ENCODE measurements at regions not wholly inside any gene's neighbourhood (a gene's known extent, or its start where the extent isn't known, plus 50 kb on each side); places are given as distances from the start of the nearest gene placed in this dataset.

GRCh38 chr1:221608835-221609320 is 133.0 kb downstream of the DUSP10 start:
- H3K27ac ChIP-seq (ENCODE audit: low read depth in 1 of 2, low read length in 1 of 2): no peak overlapping the region
- H3K36me3 ChIP-seq (ENCODE audit: control insufficient read depth in 2 of 2, insufficient read depth in 2 of 2, low read length in 1 of 2): no peaks in the 10 kb centered on the region
- H3K9me3 ChIP-seq (ENCODE audit: control insufficient read depth in 2 of 2, insufficient read depth in 1 of 2, low read length in 1 of 2): no peaks in the 10 kb centered on the region
- no peak overlapping the region for H3K4me3 ChIP-seq (ENCODE audit: low read length in 2 of 2)
- no peaks in the 10 kb centered on the region for H3K4me1 ChIP-seq (ENCODE audit: control insufficient read depth in 2 of 2, insufficient read depth in 2 of 2, low read length in 2 of 2)
- DNase-seq (ENCODE audit: low read depth in 6 of 9, low spot score in 9 of 9): no peak
- H3K27me3 ChIP-seq (ENCODE audit: control insufficient read depth in 2 of 2, insufficient read depth in 1 of 2, low read length in 1 of 2): no peaks in the 10 kb centered on the region

GRCh38 chr1:221611656-221612046 is 130.2 kb downstream of the DUSP10 start:
- Histone ChIP-seq H3K4me1 (ENCODE audit: control insufficient read depth in 2 of 2, insufficient read depth in 2 of 2, low read length in 2 of 2) (no peaks in the 10 kb centered on the region), H3K27ac (ENCODE audit: low read depth in 1 of 2, low read length in 1 of 2) (no peak overlapping the region), H3K9me3 (ENCODE audit: control insufficient read depth in 2 of 2, insufficient read depth in 1 of 2, low read length in 1 of 2) (no peaks in the 10 kb centered on the region), H3K36me3 (ENCODE audit: control insufficient read depth in 2 of 2, insufficient read depth in 2 of 2, low read length in 1 of 2) (no peaks in the 10 kb centered on the region), H3K4me3 (ENCODE audit: low read length in 2 of 2) (no peak overlapping the region), H3K27me3 (ENCODE audit: control insufficient read depth in 2 of 2, insufficient read depth in 1 of 2, low read length in 1 of 2) (no peaks in the 10 kb centered on the region)
- WGBS: 95% methylated on average over 2 of the region's 2 CpGs
- DNase-seq (ENCODE audit: low read depth in 6 of 9, low spot score in 9 of 9): no peak

- H3K27me3 ChIP-seq (ENCODE audit: control insufficient read depth in 2 of 2, insufficient read depth in 1 of 2, low read length in 1 of 2): no peaks in the 10 kb centered on the region
- H3K36me3 ChIP-seq (ENCODE audit: control insufficient read depth in 2 of 2, insufficient read depth in 2 of 2, low read length in 1 of 2): no peaks in the 10 kb centered on the region
- DNase-seq (ENCODE audit: low read depth in 6 of 9, low spot score in 9 of 9): no peak
- no peaks in the 10 kb centered on the region for H3K9me3 ChIP-seq (ENCODE audit: control insufficient read depth in 2 of 2, insufficient read depth in 1 of 2, low read length in 1 of 2)
- no peak overlapping the region for H3K4me3 ChIP-seq (ENCODE audit: low read length in 2 of 2)
- no peak overlapping the region for H3K27ac ChIP-seq (ENCODE audit: low read depth in 1 of 2, low read length in 1 of 2)
- 78% methylated on average over 5 of the region's 5 CpGs for WGBS
- no peaks in the 10 kb centered on the region for H3K4me1 ChIP-seq (ENCODE audit: control insufficient read depth in 2 of 2, insufficient read depth in 2 of 2, low read length in 2 of 2)
Measured at GRCh38 chr1:221612047-221612777, 129.7 kb downstream of the DUSP10 start.

DNA sequence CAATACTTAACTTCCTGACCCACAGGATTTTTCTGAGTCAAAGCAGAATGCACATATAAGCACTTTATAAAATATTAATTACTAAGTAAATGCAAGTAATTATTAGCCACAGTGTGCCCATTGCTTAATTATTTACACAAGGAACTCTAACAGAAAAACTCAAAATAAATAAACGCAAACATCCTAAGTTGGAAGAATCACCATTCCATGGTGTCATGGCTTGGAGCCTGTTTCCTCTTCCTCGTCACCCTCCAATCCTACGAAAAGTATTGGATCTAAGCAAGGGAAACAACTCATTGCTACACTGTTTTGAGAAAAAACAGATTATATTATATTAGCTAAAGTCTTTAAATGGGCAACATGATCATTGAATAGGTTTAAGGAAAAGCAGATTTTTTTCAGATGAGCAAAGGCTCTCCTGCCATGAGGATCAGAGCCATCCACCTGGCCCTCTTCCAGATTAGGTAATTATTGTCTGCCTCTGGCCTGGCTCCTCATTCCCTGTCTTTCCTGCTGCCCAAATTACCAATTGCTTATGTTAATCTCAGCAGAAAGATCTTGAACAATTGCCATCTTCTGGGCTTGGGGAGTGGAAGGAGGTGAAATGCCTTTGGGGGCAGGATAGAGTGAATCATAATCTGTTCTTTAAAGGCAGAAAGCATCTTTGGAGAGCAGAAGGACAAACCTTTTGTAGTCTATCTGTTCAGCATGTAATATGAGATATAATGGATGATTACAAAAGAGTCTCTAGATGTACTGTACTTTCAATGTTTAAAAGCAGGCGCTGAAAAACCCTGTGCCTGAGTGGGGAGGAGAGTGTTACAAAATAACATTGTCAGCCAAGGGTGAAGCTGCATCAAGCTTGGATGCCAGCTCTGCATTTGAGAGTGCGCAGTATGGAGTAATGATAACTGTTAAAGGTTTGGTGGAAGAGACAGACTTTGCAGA is 121.2 kb downstream of the DUSP10 start:
- no peaks in the 10 kb centered on the region for H3K27me3 ChIP-seq (ENCODE audit: control insufficient read depth in 2 of 2, insufficient read depth in 1 of 2, low read length in 1 of 2)
- H3K4me1 ChIP-seq (ENCODE audit: control insufficient read depth in 2 of 2, insufficient read depth in 2 of 2, low read length in 2 of 2): no peaks in the 10 kb centered on the region
- DNase-seq (ENCODE audit: low read depth in 6 of 9, low spot score in 9 of 9): no peak
- 97% methylated on average over 5 of the region's 5 CpGs for WGBS
- H3K36me3 ChIP-seq (ENCODE audit: control insufficient read depth in 2 of 2, insufficient read depth in 2 of 2, low read length in 1 of 2): no peaks in the 10 kb centered on the region
- H3K27ac ChIP-seq (ENCODE audit: low read depth in 1 of 2, low read length in 1 of 2): no peak overlapping the region
- no peaks in the 10 kb centered on the region for H3K9me3 ChIP-seq (ENCODE audit: control insufficient read depth in 2 of 2, insufficient read depth in 1 of 2, low read length in 1 of 2)
- no peak overlapping the region for H3K4me3 ChIP-seq (ENCODE audit: low read length in 2 of 2)

DNA sequence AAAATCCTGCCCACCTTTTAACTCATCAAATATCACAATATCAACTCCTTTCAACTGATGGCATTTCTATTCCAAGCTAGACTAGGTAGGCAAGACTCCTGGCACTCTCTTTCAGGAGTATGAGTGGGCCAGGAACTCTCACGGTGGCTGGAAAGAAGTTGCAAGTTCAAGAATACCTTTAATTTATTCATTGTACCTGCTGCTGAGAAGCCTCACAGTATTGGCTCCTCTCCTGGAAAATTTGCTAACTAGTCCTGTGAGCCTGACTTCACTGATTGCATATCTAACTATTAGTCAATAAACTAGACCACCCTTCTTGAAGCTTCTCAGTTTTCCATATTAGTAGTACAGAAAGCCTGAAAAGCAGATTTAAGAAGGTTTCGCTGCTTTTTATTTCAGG is 120.2 kb downstream of the DUSP10 start:
- Histone ChIP-seq H3K4me1 (ENCODE audit: control insufficient read depth in 2 of 2, insufficient read depth in 2 of 2, low read length in 2 of 2) (no peaks in the 10 kb centered on the region), H3K27me3 (ENCODE audit: control insufficient read depth in 2 of 2, insufficient read depth in 1 of 2, low read length in 1 of 2) (no peaks in the 10 kb centered on the region), H3K36me3 (ENCODE audit: control insufficient read depth in 2 of 2, insufficient read depth in 2 of 2, low read length in 1 of 2) (no peaks in the 10 kb centered on the region), H3K27ac (ENCODE audit: low read depth in 1 of 2, low read length in 1 of 2) (no peak overlapping the region), H3K4me3 (ENCODE audit: low read length in 2 of 2) (no peak overlapping the region), H3K9me3 (ENCODE audit: control insufficient read depth in 2 of 2, insufficient read depth in 1 of 2, low read length in 1 of 2) (no peaks in the 10 kb centered on the region)
- WGBS: 96% methylated on average over 2 of the region's 2 CpGs
- no peak for DNase-seq (ENCODE audit: low read depth in 6 of 9, low spot score in 9 of 9)

GRCh38 chr1:221622389-221622788 is 119.5 kb downstream of the DUSP10 start:
- Histone ChIP-seq H3K4me3 (ENCODE audit: low read length in 2 of 2) (no peak overlapping the region), H3K9me3 (ENCODE audit: control insufficient read depth in 2 of 2, insufficient read depth in 1 of 2, low read length in 1 of 2) (no peaks in the 10 kb centered on the region), H3K27me3 (ENCODE audit: control insufficient read depth in 2 of 2, insufficient read depth in 1 of 2, low read length in 1 of 2) (no peaks in the 10 kb centered on the region), H3K36me3 (ENCODE audit: control insufficient read depth in 2 of 2, insufficient read depth in 2 of 2, low read length in 1 of 2) (no peaks in the 10 kb centered on the region), H3K4me1 (ENCODE audit: control insufficient read depth in 2 of 2, insufficient read depth in 2 of 2, low read length in 2 of 2) (no peaks in the 10 kb centered on the region), H3K27ac (ENCODE audit: low read depth in 1 of 2, low read length in 1 of 2) (no peak overlapping the region)
- 96% methylated on average over 2 of the region's 2 CpGs for WGBS
- no peak for DNase-seq (ENCODE audit: low read depth in 6 of 9, low spot score in 9 of 9)

- Histone ChIP-seq H3K36me3 (ENCODE audit: control insufficient read depth in 2 of 2, insufficient read depth in 2 of 2, low read length in 1 of 2) (no peaks in the 10 kb centered on the region), H3K4me3 (ENCODE audit: low read length in 2 of 2) (no peak overlapping the region), H3K4me1 (ENCODE audit: control insufficient read depth in 2 of 2, insufficient read depth in 2 of 2, low read length in 2 of 2) (no peaks in the 10 kb centered on the region), H3K27ac (ENCODE audit: low read depth in 1 of 2, low read length in 1 of 2) (no peak overlapping the region), H3K27me3 (ENCODE audit: control insufficient read depth in 2 of 2, insufficient read depth in 1 of 2, low read length in 1 of 2) (no peaks in the 10 kb centered on the region), H3K9me3 (ENCODE audit: control insufficient read depth in 2 of 2, insufficient read depth in 1 of 2, low read length in 1 of 2) (no peaks in the 10 kb centered on the region)
- DNase-seq (ENCODE audit: low read depth in 6 of 9, low spot score in 9 of 9): no peak
Measured at GRCh38 chr1:221625026-221625425, 116.9 kb downstream of the DUSP10 start.

DNA sequence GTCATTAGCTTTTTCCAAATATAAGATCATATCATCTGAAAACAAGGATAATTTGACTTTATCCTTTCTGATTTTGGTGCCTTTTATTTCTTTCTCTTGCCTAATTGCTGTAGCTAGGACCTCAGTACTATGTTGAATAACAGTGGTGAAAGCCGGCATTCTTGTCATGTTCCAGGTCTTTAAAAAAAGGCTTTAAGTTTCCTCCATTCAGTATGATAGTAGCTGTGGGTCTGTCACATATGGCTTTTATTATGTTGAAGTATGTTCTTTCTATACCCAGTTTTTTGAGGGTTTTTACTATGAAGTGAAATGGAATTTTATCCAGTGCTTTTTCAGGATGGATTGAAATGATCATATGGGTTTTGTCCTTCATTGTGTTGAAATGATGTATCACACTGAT is 115.8 kb downstream of the DUSP10 start:
- no peaks in the 10 kb centered on the region for H3K4me1 ChIP-seq (ENCODE audit: control insufficient read depth in 2 of 2, insufficient read depth in 2 of 2, low read length in 2 of 2)
- WGBS: 99% methylated on average over 1 of the region's 1 CpG

DNA sequence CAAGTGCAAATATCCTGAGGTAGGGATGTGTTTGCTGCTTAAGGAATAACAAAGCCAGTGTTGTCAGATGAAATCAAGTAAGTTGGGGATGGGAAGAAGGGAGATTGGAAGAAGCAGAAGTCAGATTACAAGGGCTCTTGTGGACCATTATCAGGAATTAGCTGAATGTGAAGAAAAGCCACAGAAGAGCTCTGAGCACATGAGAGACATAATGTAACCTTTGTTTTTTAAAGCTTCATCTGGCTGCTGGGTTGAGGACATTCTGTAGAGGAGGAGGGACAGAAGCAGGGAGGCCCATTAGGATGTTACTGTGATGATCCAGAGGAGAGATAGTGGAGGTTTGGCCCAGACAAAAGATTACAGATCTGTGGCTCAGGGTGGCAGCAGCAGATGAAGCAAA is 111.7 kb downstream of the DUSP10 start:
- no peaks in the 10 kb centered on the region for H3K4me1 ChIP-seq (ENCODE audit: control insufficient read depth in 2 of 2, insufficient read depth in 2 of 2, low read length in 2 of 2)
- H3K27ac ChIP-seq (ENCODE audit: low read depth in 1 of 2, low read length in 1 of 2): no peak overlapping the region
- no peaks in the 10 kb centered on the region for H3K36me3 ChIP-seq (ENCODE audit: control insufficient read depth in 2 of 2, insufficient read depth in 2 of 2, low read length in 1 of 2)
- H3K4me3 ChIP-seq (ENCODE audit: low read length in 2 of 2): no peak overlapping the region
- DNase-seq (ENCODE audit: low read depth in 6 of 9, low spot score in 9 of 9): no peak
- H3K27me3 ChIP-seq (ENCODE audit: control insufficient read depth in 2 of 2, insufficient read depth in 1 of 2, low read length in 1 of 2): no peaks in the 10 kb centered on the region
- no peaks in the 10 kb centered on the region for H3K9me3 ChIP-seq (ENCODE audit: control insufficient read depth in 2 of 2, insufficient read depth in 1 of 2, low read length in 1 of 2)

More for the DNA sequence above, 115.8 kb downstream of the DUSP10 start:
- no peak overlapping the region for H3K4me3 ChIP-seq (ENCODE audit: low read length in 2 of 2)
- no peaks in the 10 kb centered on the region for H3K27me3 ChIP-seq (ENCODE audit: control insufficient read depth in 2 of 2, insufficient read depth in 1 of 2, low read length in 1 of 2)
- H3K9me3 ChIP-seq (ENCODE audit: control insufficient read depth in 2 of 2, insufficient read depth in 1 of 2, low read length in 1 of 2): no peaks in the 10 kb centered on the region
- no peak overlapping the region for H3K27ac ChIP-seq (ENCODE audit: low read depth in 1 of 2, low read length in 1 of 2)
- DNase-seq (ENCODE audit: low read depth in 6 of 9, low spot score in 9 of 9): no peak
- H3K36me3 ChIP-seq (ENCODE audit: control insufficient read depth in 2 of 2, insufficient read depth in 2 of 2, low read length in 1 of 2): no peaks in the 10 kb centered on the region
